WI38 (cell line): ENCODE measurements at regions not wholly inside any gene's neighbourhood (a gene's known extent, or its start where the extent isn't known, plus 50 kb on each side); places are given as distances from the start of the nearest gene placed in this dataset.

Experiments
- H3K4me3 ChIP-seq: 2 replicates; pipeline ENCODE4 v1.5.1; 2011; ENCODE audit warnings: low read depth, mild to moderate bottlenecking, control low read depth, low read length
- TF ChIP-seq, protein P1 (sequence below): IDR thresholded peaks from 2 replicates; pipeline ENCODE4 v1.5.1; 2012; ENCODE audit warnings: low read depth, mild to moderate bottlenecking, control low read depth, low read length

GRCh38 chr18:57863706-57864105, 60.6 kb upstream of the ATP8B1 start:
- H3K4me3 ChIP-seq: no peak overlapping the region
- TF ChIP-seq, protein P1, sequence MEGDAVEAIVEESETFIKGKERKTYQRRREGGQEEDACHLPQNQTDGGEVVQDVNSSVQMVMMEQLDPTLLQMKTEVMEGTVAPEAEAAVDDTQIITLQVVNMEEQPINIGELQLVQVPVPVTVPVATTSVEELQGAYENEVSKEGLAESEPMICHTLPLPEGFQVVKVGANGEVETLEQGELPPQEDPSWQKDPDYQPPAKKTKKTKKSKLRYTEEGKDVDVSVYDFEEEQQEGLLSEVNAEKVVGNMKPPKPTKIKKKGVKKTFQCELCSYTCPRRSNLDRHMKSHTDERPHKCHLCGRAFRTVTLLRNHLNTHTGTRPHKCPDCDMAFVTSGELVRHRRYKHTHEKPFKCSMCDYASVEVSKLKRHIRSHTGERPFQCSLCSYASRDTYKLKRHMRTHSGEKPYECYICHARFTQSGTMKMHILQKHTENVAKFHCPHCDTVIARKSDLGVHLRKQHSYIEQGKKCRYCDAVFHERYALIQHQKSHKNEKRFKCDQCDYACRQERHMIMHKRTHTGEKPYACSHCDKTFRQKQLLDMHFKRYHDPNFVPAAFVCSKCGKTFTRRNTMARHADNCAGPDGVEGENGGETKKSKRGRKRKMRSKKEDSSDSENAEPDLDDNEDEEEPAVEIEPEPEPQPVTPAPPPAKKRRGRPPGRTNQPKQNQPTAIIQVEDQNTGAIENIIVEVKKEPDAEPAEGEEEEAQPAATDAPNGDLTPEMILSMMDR: no peak

DNA sequence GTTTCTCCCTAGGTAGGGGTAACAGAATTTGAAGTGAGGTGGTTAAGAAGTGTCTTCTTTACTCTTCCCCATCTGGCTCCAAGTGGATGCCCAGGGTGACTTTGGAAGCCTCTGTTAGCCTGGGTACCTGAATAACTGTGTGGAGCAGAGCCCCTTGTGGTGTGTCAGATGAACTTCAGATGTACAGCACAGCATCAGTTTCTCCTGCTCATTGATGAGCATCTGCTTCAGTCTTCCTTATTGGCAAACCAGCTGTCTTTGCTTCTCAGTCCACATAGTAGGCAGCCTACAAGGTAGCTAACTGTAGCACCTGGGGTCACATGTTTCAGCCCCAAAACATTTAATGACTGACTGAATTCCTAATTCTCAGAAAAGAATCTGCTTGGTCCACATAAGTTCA, 56.2 kb upstream of the ATP8B1 start:
- TF ChIP-seq, protein P1: peak; percentile 32
- no peak overlapping the region for H3K4me3 ChIP-seq

DNA sequence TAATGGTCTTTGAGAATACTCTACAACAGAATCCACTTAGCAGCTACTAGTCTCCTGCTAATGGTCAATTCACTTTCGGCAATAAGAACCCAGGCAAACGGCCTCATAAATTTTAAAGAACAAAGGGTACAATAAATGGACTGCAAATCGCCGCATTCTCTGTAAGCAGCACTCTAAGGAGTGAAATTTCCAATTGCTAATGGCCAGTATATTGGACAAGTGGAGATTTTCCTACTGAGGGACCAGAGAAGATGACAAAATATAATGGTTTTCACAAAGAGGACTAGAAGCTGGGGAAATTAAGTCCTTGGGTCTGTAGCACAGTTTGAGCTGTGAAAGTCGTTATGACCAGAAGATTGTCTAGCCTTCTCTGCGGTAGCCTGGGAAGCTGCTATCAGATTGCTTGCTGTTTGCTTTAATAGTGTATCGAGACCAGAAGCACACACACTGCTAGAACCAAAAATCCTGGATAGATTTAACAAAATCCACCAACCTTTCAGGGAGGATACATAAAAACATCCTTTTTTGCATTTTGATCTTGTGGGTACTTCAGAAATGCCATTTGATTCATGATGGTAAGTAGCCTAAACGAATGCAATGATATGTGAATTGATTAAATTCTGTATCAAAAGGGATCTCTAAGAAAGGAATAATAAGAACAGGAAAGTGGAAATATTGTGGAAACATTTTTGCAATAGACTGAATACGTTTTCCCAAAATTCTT, 53.6 kb upstream of the ATP8B1 start:
- no peak overlapping the region for H3K4me3 ChIP-seq
- TF ChIP-seq, protein P1: no peak

- no peak overlapping the region for H3K4me3 ChIP-seq
- TF ChIP-seq, protein P1: no peak
Observed at GRCh38 chr18:57856128-57856527, 53.0 kb upstream of the ATP8B1 start.

- TF ChIP-seq, protein P1: no peak
- no peak overlapping the region for H3K4me3 ChIP-seq
Observed at GRCh38 chr18:57855551-57855950, 52.4 kb upstream of the ATP8B1 start.

GRCh38 chr18:57854726-57855125, 51.6 kb upstream of the ATP8B1 start:
- TF ChIP-seq, protein P1: no peak
- H3K4me3 ChIP-seq: no peak overlapping the region

DNA sequence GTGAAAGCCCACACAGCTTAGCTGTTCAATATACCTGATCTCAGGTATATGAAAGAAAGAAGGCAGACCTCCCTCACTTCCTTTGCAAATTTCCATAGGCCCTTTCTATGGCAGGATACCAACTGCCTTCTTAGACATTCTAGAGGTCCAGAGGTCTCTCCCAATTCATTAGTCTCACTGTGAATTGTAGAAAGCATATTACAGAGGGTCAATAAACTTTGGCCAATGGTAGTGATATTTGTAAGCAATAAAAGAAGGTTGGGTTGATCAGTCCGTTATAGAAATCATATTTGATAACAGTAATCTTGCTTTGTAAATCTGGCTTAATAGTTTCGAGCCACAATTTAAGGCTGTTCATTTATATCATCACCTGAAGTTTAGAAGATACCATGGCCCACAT, 50.7 kb upstream of the ATP8B1 start:
- TF ChIP-seq, protein P1: no peak
- H3K4me3 ChIP-seq: no peak overlapping the region
